HG03139 (cell line): ENCODE measurements at regions not wholly inside any gene's neighbourhood (a gene's known extent, or its start where the extent isn't known, plus 50 kb on each side); places are given as distances from the start of the nearest gene placed in this dataset.
"Not testable (repeated sequence)": the region's sequence is repeated elsewhere in the genome, so short reads cannot be mapped to it uniquely, and the experiment has no call there.

Experiments used
- ATAC-seq: cut with Tn5 transposase; IDR thresholded peaks from one replicate; pipeline ENCODE4 v1.9.1; 2021; ENCODE audit not compliant: unreplicated experiment

DNA sequence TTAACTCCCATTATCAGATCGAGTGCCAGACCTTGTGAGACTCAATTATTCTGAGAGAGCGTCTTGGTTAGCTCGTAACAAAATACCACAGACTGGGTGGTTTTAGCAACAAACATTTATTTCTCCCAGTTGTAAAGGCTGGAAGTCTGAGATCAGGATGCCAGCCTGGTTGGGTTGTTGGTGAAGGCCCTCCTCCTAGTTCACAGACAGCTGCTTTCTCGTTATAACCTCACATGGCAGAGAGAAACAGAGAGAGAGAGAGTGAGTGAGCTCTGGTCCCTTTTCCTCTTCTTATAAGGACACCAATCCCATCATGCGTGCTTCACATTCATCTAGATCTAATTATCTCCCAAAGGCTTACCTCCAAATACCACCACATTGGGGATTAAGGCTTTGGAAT is 114.2 kb upstream of the SLC24A2 start:
- no peak for ATAC-seq

DNA sequence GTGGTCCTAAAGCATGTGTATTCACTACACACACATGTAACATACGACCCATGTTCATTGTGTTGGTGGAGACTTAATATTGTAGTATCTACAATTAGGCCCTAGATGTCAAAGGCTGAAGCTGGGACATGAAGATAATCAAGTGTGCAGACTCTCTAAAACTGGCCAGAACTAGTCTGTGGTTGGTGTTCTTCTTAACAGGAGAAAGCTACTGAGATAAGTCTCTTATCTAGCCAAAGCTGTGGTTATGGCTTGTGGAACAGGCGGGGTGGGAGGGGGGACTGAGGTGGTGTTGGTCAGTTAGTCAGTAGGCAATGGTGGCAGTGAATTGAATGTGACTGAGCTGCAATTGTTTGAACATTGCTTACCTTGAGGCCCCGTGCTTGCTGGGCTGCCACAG is 112.7 kb upstream of the SLC24A2 start:
- no peak for ATAC-seq

DNA sequence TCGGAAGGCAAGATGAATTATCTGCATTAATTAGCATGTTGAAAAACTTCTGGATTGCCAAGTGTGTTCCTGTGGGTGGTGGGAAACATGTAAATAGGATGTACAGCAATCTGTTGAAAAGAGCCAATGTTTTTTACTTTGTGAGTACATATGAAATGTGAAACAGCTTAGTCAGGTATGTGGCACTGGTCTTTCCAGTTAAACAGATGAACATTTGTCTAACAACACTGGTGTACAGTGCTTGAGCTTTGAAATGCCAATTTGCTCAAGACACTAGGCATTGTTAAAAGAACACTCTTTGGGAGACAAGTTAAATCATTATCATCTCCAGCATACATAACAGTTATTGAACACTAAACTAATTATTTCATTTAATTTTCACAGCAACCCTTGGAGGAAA is 107.3 kb upstream of the SLC24A2 start:
- ATAC-seq: no peak

DNA sequence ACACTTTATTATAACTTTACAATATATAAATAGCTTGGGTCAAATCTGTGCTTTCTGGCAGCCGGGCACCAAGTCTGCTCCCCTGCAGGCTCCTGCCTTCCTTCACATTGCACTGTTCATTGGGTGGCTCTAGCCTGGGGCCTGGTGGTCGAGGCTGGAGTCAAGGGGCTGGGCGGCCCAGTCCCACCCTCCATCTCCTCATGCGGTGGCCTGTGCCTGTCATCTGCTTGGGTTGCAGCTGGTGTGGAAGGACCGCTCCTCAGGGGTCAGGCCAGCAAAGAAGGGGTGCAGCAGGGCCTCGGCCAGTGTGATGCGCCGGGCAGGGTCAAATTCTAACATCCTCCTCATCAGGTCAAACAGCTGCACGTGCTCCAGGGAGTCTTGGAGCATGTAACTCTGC is 106.7 kb upstream of the SLC24A2 start:
- ATAC-seq: not testable (repeated sequence)

DNA sequence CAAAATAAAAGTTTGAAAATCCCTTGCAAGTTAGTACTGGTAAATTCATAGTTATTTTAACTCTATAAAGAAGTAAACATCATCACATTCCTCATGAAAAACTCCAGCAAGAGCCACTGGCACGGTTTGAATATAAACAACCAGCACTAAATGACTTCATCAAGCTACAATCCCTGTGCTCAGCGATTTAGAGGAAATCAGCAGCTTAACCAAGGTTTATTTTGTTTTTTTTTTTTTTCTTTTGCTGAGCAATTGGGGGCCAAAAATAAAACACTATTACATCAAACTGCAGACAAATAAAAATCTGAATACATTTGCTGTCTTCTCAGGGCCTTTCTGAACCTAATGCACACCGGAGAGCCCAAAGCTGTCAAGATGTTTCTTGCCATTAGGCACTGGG is 106.2 kb upstream of the SLC24A2 start:
- no peak for ATAC-seq

DNA sequence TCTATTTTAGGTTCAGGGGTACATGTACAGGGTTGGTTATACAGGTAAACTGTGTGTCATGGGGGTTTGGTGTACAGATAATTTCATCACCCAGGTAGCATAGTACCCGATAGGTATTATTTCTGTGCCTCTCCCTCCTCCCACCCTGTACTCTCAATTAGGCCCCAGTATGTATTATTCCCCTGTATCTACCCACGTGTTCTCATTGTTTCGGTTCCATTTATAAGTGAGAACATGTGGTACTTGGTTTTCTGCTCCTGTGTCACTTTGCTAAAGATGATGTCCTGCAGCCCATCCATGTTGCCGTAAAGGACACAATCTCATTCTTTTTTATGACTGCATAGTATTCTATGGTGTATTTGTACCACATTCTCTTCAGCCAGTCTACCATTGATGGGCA is 96.8 kb upstream of the SLC24A2 start:
- no peak for ATAC-seq

DNA sequence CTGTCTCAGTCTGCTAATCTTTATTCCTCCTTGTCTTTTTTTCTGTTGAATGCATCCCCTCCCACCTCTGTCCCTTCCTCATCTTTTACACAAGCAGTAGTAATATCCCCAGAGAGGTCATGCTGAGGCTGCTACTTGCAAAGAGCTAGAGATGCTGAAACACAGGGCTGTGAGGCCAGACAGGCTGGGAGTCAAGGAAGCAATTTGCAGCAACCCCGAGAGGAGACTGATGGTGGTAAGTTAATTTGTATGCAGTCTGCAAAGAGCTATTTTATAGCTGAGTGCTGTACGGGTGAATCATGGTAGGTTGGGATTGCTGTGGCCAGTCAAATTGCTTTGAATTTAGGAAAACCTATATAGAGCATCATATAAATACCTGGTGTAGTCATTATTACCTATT is 90.2 kb upstream of the SLC24A2 start:
- no peak for ATAC-seq

DNA sequence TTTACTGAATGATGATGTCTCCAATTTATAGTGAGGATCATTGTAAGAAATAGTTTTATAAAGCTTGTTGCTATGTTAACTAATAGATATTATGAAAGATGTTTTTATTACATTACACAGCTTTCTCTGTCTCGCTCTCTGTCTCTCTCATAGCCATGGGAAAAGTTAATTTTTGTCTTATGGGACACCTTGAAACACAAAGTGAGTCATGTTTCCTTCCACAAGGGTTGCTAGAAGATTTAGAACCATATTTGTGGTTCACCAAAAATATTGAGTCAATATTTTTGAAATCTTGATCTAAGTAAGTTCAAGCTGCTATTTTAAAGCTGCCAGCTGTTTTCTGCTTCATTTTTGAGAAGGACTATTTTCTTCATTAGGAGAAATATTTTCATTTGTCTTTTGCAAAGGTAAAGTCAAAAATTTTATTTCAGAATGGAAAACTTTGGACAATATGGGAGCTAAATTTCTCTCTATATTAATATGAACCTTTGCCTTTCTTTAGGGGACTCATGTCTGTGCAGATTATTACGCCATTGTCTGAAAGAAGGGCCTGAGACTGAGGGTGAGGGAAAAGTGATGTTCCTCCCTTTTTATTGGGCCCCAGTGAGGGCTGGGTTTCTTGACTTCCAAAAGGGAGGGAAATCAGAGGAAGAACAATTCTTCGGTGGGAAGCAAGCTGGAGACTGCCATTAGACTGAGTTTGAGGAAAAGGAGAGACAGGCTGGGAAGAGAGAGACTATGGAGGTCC is 87.9 kb upstream of the SLC24A2 start:
- no peak for ATAC-seq

DNA sequence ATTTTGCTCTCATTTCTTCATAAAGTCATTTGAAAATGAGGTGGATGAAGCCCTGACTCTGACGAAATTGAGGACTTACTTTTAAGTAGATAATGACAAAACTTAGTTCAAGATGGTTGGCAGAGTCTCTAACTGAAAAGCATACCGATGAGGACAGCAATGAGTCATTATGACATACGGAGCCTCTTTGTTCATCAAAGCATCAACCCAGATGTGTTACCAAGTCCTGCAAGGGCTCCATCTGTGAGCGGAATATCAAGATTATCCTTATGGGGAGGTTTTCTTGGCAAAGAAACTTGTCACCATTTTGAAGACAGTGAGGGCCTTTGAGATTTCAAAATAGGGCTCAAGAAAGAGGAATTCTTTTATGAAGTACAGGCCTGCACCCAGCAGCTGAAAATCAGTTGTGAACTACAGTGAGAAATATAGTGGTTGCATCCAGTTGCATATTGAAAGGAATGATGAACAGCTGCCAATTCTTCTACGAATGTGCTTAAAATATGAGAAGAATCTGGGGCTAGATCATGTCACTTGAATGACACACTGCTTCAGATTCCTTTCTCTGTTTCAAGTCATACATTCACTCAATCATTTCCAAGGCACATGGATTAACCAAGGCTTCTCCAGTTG is 86.6 kb upstream of the SLC24A2 start:
- ATAC-seq: no peak

DNA sequence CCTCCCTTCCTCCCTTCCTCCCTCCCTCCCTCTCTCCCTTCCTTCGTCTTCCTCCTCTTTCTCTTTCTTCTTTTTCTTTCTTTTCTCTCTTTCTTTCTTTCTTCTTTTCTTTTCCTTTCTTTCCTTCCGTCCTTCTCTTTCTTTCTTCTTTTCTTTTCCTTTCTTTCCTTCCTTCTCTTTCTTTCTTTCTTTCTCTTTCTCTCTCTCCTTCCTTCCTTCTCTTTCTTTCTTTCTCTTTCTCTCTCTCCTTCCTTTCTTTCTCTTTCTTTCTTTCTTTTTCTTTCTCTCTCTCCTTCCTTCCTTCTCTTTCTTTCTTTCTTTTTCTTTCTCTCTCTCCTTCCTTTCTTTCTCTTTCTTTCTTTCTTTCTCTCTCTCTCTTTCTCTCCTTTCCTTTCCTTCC is 84.4 kb upstream of the SLC24A2 start:
- ATAC-seq: not testable (repeated sequence)

DNA sequence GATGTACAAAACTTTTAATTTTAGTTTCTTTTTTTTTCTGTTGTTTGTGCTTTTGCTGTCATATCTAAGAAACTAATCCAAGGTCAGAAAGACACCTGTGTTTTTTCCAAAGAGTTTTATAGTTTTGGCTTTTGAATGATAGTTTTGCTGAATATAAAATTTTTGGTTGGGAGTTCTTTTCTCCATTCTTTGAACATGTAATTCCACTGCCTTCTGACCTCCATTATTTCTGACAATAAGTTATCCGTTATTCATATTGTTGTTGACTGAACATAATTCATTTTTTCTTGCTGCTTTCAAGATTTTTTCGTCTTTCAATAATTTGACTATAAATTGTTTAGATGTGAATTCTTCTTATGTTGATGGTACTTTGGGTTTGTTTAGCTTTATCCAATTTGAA is 82.2 kb upstream of the SLC24A2 start:
- ATAC-seq: no peak

DNA sequence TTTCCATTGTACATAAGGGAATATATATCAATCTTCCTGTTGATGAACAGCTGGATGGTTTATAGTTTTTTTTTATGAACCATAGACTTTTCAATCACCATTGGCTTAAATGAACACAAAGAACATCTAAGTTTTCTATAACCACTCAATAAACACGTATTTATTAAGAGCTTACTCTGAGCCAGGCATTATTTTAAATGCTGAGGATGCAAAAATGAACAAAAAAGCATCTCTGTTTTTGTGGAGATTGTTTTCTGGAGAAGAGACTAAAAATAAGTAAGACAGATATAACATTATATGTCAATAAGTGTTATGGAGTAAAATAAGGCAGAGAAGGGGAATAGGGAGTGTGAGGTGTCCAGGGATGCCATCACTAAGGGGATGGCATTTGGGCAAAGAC is 52.1 kb upstream of the SLC24A2 start:
- no peak for ATAC-seq
